ENCODE measurements at regions not wholly inside any gene's neighbourhood (a gene's known extent, or its start where the extent isn't known, plus 50 kb on each side); places are given as distances from the start of the nearest gene placed in this dataset.

DNA sequence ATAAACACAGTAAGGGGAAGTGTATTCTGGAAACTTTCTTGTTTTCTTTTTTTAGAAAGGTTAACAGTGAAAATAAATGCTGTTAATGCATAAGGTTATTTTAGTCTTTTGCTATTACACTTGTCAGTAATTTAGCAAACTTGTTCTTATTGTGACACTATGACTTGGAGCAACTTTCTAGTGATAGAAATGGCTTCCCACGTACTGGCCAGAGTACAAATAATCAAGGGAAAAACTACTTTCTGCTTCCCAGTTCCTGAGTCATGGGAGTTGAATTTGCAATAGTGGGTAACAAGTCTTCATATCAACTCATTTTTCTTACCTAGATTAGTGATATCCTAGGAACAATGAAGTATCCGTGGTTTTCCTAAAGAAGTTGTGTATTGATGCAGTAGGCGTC is 1072.3 kb downstream of the FLRT2 start:
- Histone ChIP-seq H2AFZ (replicated peaks; ENCODE audit: low read length, poor library complexity) (no peak overlapping the region), H3K18ac (ENCODE audit: low read depth, low read length) (no peak overlapping the region), H3K9me3 (ENCODE audit: control insufficient read depth, insufficient read depth, low read length) (no peaks in the 10 kb centered on the region), H2BK5ac (ENCODE audit: low read depth, low read length, poor library complexity, severe bottlenecking) (no peak overlapping the region), H4K91ac (ENCODE audit: insufficient read depth, low read depth, low read length) (no peak overlapping the region), H3K56ac (ENCODE audit: extremely low read depth, insufficient read depth, low read length) (no peak overlapping the region), H2AK5ac (ENCODE audit: low read depth, low read length) (no peak overlapping the region), H2BK120ac (ENCODE audit: low read depth, low read length) (no peak overlapping the region), H3K27me3 (ENCODE audit: control insufficient read depth, insufficient read depth, low read length) (no peaks in the 10 kb centered on the region), H3K27ac (ENCODE audit: insufficient read depth, low read length) (no peak overlapping the region), H2AK9ac (replicated peaks; ENCODE audit: low read depth, low read length, poor library complexity) (no peak overlapping the region), H3K14ac (replicated peaks; ENCODE audit: low read depth, low read length) (no peak overlapping the region), H3K23ac (ENCODE audit: low read depth, low read length) (no peak overlapping the region), H3K9me1 (ENCODE audit: insufficient read depth, low read length) (no peaks in the 10 kb centered on the region), H4K20me1 (ENCODE audit: insufficient read depth, low read length) (no peaks in the 10 kb centered on the region), H3K4ac (ENCODE audit: low read depth, low read length) (no peak overlapping the region), H4K8ac (ENCODE audit: low read depth in 2 of 2, low read length in 2 of 2) (no peak overlapping the region), H3K4me2 (ENCODE audit: low read depth, low read length) (no peak overlapping the region), H4K5ac (ENCODE audit: low read depth, low read length) (no peak overlapping the region), H3K4me3 (ENCODE audit: insufficient read depth, low read depth, low read length) (no peak overlapping the region), H3K36me3 (ENCODE audit: control insufficient read depth, insufficient read depth, low read length) (no peaks in the 10 kb centered on the region), H2BK15ac (ENCODE audit: low read depth, low read length) (no peak overlapping the region), H3K79me1 (ENCODE audit: low read depth in 1 of 2, low read length in 2 of 2) (no peaks in the 10 kb centered on the region), H3K4me1 (ENCODE audit: control insufficient read depth, insufficient read depth, low read length) (no peaks in the 10 kb centered on the region), H3K9ac (ENCODE audit: low read depth, low read length) (no peak overlapping the region), H2BK20ac (ENCODE audit: low read depth, low read length) (no peak overlapping the region)
- DNase-seq (peak; percentile 34), ATAC-seq (ENCODE audit: low read depth) (no peak)
- in situ Hi-C loops (cut with MboI; ENCODE audit: low sequenced_read_pairs), result no loop called here
- CTCF ChIA-PET, result no interaction called here
- dilution Hi-C loops (cut with HindIII; ENCODE audit: low sequenced_read_pairs, unreplicated experiment), result no loop called here
- intact Hi-C loops (cut with micrococcal nuclease), result no loop called here
- TF ChIP-seq CEBPB (IDR thresholded peaks at IDR 0.05; ENCODE audit: low read depth, low read length) (no peak), RCOR1 (IDR thresholded peaks at IDR 0.05; ENCODE audit: insufficient replicate concordance, low read length) (no peak), BHLHE40 (IDR thresholded peaks at IDR 0.05; ENCODE audit: low read depth, low read length) (no peak), RAD21 (IDR thresholded peaks at IDR 0.05; ENCODE audit: low read length) (no peak), MAFK (IDR thresholded peaks at IDR 0.05; ENCODE audit: low read depth, low read length) (no peak), MAZ (IDR thresholded peaks at IDR 0.05; ENCODE audit: borderline replicate concordance, low read depth, low read length) (no peak), SMC3 (IDR thresholded peaks at IDR 0.05; ENCODE audit: low read depth, low read length) (no peak), POLR2A (IDR thresholded peaks at IDR 0.05; ENCODE audit: low read depth, low read length) (no peak), RFX5 (IDR thresholded peaks at IDR 0.05; ENCODE audit: low read depth, low read length) (no peak), MXI1 (IDR thresholded peaks at IDR 0.05; ENCODE audit: borderline replicate concordance, low read depth, low read length) (no peak), NFE2L2 (IDR thresholded peaks at IDR 0.05; ENCODE audit: low read depth, low read length) (no peak), FOS (IDR thresholded peaks at IDR 0.05; ENCODE audit: low read depth, low read length) (no peak), CHD1 (IDR thresholded peaks at IDR 0.05; ENCODE audit: low read depth, low read length) (no peak)
- TF ChIP-seq, protein P1, sequence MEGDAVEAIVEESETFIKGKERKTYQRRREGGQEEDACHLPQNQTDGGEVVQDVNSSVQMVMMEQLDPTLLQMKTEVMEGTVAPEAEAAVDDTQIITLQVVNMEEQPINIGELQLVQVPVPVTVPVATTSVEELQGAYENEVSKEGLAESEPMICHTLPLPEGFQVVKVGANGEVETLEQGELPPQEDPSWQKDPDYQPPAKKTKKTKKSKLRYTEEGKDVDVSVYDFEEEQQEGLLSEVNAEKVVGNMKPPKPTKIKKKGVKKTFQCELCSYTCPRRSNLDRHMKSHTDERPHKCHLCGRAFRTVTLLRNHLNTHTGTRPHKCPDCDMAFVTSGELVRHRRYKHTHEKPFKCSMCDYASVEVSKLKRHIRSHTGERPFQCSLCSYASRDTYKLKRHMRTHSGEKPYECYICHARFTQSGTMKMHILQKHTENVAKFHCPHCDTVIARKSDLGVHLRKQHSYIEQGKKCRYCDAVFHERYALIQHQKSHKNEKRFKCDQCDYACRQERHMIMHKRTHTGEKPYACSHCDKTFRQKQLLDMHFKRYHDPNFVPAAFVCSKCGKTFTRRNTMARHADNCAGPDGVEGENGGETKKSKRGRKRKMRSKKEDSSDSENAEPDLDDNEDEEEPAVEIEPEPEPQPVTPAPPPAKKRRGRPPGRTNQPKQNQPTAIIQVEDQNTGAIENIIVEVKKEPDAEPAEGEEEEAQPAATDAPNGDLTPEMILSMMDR (conservative IDR thresholded peaks at IDR 0.05; ENCODE audit: low read depth, low read length), result no peak
- TF ChIP-seq, protein P2, sequence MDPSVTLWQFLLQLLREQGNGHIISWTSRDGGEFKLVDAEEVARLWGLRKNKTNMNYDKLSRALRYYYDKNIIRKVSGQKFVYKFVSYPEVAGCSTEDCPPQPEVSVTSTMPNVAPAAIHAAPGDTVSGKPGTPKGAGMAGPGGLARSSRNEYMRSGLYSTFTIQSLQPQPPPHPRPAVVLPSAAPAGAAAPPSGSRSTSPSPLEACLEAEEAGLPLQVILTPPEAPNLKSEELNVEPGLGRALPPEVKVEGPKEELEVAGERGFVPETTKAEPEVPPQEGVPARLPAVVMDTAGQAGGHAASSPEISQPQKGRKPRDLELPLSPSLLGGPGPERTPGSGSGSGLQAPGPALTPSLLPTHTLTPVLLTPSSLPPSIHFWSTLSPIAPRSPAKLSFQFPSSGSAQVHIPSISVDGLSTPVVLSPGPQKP (IDR thresholded peaks at IDR 0.05; ENCODE audit: borderline replicate concordance, low read depth, low read length), result no peak
- TF ChIP-seq, protein P3, sequence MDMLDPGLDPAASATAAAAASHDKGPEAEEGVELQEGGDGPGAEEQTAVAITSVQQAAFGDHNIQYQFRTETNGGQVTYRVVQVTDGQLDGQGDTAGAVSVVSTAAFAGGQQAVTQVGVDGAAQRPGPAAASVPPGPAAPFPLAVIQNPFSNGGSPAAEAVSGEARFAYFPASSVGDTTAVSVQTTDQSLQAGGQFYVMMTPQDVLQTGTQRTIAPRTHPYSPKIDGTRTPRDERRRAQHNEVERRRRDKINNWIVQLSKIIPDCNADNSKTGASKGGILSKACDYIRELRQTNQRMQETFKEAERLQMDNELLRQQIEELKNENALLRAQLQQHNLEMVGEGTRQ (IDR thresholded peaks at IDR 0.05; ENCODE audit: low read depth, low read length), result no peak
- POLR2A ChIA-PET (ENCODE audit: unreplicated experiment), result no interaction called here
- BruUV-seq (replicated peaks), result no TSS peak
- WGBS, 2 experiments (ENCODE audit: extremely low coverage in 2 of 2, insufficient read length in 1 of 2), result no CpG with 5 or more reads among the region's 3 CpGs

Measured in IMR-90 (cell line).